Endothelial cell of umbilical vein (primary cell): ENCODE measurements at regions not wholly inside any gene's neighbourhood (a gene's known extent, or its start where the extent isn't known, plus 50 kb on each side); places are given as distances from the start of the nearest gene placed in this dataset.

Experiments used
- CTCF ChIP-seq, 2 donors: IDR thresholded peaks; 1 replicate in 1 of 2; 2 replicates in 1 of 2; pipeline ENCODE4 v1.5.1; 2011; ENCODE audit warnings: low read length in 2 of 2, mild to moderate bottlenecking in 2 of 2, moderate library complexity in 2 of 2, control low read depth in 1 of 2, inconsistent platforms in 1 of 2, low read depth in 1 of 2; ENCODE audit not compliant: insufficient read depth in 1 of 2; ENCODE audit errors: extremely low read depth in 1 of 2
- EZH2 ChIP-seq: IDR thresholded peaks from 2 replicates; pipeline ENCODE4 v1.6.1; 2012; ENCODE audit warnings: borderline replicate concordance, low read depth, mild to moderate bottlenecking, moderate library complexity, low read length, inconsistent platforms; ENCODE audit not compliant: severe bottlenecking
- FOS ChIP-seq: IDR thresholded peaks from 2 replicates; pipeline ENCODE4 v1.6.1; 2011; ENCODE audit warnings: mild to moderate bottlenecking, low read length, moderate library complexity, borderline replicate concordance; ENCODE audit not compliant: insufficient read depth
- POLR2A ChIP-seq: IDR thresholded peaks from 2 replicates; pipeline ENCODE4 v1.6.1; 2012; ENCODE audit warnings: low read depth, mild to moderate bottlenecking, control low read depth, low read length
- POLR2AphosphoS5 ChIP-seq: IDR thresholded peaks from 2 replicates; pipeline ENCODE4 v1.6.1; 2012; ENCODE audit warnings: low read depth, mild to moderate bottlenecking, control low read depth, low read length, moderate library complexity; ENCODE audit not compliant: insufficient read depth

DNA sequence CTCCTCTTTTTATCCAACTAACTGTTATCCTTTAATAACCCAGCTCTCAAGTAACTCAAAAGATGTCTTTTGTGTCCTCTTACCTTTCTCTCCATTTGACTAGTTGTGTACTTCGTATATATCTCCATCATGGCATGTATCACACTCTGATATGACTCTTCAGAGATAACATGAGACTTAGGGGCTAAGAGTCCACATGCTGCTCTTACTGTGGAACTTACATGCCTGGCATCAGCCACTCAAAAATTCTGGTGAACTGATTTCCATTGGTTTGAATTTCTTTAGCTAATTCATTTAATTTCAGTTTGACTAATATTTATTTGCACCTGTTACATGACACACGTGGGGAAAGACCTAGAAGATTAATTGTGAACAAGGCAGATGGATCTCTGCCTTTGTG, 317.3 kb downstream of the HS3ST1 start:
- TF ChIP-seq CTCF (IDR thresholded peaks at IDR 0.05; ENCODE audit: extremely low read depth in 1 of 2, insufficient read depth in 1 of 2, low read depth in 1 of 2, low read length in 2 of 2), result no peak
- no peak for TF ChIP-seq POLR2A
- TF ChIP-seq POLR2AphosphoS5, result no peak
- no peak for TF ChIP-seq EZH2
- TF ChIP-seq FOS, result no peak
